ENCODE measurements at regions not wholly inside any gene's neighbourhood (a gene's known extent, or its start where the extent isn't known, plus 50 kb on each side); places are given as distances from the start of the nearest gene placed in this dataset.
"Not testable (repeated sequence)": the region's sequence is repeated elsewhere in the genome, so short reads cannot be mapped to it uniquely, and the experiment has no call there.

DNA sequence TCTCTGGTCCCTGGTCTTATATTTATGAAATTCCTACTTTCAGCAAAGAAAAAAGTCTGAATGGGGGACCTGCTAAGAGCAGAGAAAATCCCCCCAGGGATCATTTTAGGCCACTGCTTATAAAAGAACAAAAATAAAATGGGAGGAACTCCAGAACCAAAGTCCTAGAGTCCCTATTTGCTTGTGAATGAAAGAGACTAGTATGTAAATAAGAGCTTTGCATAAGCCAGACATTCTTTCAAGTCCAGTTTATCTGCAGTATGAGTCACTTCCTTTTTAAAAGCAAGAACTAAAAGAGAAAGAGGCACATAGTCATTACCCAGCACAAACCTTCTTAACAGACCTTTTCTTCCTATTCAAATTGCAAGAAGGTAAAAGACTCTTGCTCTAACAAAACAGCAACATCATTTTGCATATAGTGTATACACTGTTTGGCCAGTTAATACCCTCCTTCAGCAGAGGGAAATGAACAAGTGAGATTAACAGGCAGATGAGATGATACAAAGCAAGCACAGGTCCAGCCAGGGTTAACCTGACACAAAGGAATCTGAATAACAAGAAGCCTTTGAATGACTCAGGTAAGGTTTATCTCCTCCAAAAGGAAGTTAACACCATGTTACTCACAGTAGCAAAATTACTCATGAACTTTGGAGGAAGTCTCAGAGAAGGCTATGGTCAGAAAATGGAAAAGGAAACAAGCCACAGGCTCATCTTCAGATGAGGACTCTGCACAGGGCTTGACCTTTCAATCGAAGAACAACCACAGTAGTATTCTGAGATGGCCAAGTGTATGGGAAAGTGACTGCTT, 87.3 kb downstream of the PHLDA1 start:
- peak; percentile 92 for DNase-seq (ENCODE audit: low read depth, low spot score)

DNA sequence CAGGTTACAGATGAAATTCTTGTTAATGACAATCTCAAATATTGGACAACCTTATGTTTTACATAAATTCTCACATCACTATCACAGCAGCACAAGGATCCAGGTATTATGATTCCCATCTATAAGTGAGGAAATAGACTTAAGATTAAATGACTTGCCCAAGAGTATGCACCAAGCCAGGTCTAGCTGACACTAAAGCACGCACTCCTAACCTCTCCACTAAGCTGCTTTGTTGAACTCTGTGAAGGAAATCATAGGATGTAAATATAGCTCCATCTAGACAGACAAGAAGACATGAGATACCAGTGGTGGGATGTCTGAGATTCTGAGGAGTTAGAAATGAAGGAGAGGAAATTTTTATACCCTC, 87.9 kb downstream of the PHLDA1 start:
- no peak for DNase-seq (ENCODE audit: low read depth, low spot score)

DNA sequence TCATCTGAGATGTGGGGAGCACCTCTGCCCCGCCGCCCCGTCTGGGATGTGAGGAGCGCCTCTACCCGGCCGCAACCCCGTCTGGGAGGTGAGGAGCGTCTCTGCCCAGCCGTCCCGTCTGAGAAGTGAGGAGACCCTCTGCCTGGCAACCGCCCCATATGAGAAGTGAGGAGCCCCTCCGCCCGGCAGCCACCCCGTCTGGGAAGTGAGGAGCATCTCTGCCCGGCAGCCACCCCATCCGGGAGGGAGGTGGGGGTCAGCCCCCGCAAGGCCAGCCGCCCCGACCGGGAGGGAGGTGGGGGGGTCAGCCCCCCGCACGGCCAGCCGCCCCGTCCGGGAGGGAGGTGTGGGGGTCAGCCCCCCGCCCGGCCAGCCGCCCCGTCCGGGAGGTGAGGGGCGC, 89.9 kb downstream of the PHLDA1 start:
- not testable (repeated sequence) for DNase-seq (ENCODE audit: low read depth, low spot score)

DNA sequence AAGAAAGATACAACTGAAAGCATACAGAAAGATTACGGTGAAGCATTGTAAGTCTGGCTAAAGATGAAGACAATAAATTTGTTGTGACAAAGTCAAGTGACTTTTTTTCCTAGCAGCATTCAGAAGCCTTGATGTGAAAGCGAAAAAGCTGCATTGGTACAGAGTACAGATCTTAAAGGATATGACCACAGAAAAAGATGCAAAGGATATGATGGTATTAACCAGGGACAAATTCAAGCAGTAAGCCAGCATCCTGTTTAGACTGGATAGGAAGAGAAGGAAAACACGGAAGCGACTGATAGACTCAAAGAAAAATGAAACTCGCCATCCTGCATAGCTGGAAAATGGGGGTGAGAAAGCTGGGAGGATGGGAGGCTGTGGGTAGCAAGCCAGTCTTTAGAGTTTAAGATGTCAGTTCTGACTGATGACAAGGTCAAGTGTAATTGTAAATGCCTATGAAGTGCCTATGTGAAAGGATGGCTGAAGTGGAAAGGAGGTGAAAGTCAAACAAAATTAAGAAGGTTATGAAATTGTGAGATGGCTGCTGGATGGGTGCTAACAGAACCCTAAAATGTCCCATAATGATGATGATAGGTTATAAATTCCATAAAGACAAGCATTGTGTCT, 92.4 kb downstream of the PHLDA1 start:
- DNase-seq (ENCODE audit: low read depth, low spot score): no peak

DNA sequence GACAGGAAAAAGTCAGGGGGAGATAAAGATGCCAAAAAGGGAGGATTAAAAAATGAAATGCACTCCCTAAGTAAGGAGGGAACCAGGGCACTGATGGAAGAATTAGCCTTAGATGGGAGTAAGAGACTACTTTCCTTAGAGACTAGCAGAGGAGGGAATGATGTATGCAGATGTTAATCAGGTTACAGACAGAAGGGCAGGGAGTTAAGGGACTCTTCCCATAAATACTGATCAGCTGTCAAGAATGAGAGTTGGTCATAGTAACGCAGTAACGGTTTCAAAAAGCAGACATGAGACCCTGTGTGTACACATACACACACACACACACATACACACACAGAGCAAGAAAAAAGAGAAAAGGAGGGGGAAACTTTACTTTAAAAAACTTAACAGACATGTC, 93.4 kb downstream of the PHLDA1 start:
- no peak for DNase-seq (ENCODE audit: low read depth, low spot score)

DNA sequence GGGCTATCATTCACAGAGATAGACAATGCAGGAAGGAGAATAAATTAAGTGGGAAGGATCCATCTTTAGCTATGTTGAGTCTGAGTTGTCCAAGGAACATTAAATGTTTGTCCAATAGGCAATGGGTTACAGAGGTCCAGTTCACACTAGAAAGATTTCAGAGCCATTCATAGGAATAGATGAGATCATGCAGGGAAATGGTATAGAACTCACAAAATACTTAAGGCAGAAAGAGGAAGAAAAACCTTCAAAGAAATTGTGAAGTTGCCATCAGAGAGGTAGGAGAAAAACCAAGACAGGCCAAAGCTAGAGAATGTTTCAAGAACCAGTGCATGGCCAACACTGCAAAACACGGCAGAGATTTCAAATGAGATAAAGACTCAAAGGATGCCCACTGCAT, 94.1 kb downstream of the PHLDA1 start:
- no peak for DNase-seq (ENCODE audit: low read depth, low spot score)

DNA sequence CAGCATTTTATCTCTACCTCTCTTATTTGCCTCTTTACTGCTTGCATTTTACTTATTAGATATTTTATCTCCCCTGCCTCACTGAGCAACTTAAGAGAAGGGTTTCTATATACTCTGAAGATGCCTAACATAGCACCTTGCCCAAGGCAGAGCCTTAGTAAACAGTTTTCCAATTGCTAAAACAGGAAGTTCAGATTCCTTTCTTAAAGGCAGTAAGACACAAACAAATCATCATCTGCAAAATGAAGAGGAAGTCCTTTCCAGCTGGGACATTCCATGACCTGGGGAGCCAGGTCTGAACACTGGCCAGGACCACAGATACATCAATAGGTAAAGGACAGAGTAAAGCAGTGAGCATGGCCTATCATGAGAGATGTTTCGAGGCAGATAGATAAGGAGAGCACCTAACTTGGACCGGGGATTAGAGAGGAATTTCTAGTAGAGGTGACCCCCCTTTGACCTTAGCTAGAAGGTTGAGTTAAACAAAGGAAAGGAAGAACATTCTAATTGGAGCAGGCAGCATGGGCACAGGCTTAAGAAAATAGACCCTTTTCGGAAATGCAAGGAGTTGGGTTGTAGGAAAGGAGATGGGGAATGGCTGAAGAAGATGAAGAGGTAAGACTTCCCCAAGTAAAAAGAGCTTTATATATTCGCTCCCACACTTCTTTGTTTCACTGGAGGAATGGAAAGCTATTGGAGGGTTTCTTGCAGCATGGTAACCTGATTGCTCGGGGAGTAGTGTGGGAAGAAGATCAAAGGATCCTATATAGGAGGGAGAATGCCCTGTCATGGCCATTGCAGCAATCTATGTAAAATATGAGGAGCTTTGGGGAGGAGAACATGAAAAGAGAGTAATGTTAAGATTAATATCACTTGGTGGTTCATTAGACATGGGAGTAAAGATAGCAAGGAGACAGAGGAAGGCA, 94.8 kb downstream of the PHLDA1 start:
- DNase-seq (ENCODE audit: low read depth, low spot score): no peak

DNA sequence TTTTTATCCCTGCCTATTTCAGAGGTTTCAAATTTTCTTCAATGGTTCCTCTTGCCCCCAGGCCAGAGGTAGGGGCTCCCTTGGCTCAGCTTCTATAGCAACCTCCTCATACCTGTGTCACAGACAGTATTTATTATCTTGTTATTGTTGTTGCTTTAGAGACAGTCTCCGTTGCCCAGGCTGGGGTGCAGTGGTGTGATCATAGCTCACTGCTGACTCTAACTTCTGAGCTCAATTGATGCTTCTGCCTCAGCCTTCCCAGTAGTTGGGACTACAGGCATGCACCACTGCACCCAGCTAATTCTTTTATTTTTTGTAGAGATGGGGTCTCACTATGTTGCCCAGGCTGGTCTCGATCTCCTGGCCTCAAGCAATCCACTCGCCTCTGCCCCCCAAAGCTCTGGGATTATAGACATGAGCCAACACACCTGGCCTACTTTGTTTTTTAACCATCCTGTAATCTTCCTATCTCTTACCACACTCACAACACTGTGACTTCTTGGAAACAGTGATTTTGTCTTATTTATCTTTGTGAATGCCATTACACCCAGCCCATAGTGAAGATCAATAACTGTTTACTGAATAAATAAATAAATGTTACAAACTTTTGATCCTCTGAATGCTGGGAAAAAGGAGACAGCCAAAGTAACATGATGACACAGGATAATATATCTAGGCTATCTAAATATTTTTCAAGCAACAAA, 95.9 kb downstream of the PHLDA1 start:
- DNase-seq (ENCODE audit: low read depth, low spot score): no peak

DNA sequence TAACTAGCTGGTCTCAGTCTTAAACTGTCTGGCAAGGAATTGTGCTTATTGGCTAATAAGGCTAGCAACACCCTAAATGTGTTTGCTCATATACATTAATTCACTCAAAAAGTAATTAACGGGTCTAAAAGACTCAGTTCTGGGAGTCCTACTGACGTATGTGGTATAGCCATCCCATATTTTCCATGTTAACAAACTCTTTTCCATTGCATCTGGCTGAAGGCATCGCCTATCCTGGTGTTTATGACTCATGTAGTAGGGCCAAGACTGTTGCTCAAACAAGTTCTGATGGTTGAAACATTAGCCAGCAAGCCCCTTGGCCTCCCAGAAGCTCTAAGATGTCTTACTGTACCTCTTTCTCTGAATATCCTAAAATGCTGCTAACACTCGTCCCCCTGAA, 98.5 kb downstream of the PHLDA1 start:
- no peak for DNase-seq (ENCODE audit: low read depth, low spot score)

DNA sequence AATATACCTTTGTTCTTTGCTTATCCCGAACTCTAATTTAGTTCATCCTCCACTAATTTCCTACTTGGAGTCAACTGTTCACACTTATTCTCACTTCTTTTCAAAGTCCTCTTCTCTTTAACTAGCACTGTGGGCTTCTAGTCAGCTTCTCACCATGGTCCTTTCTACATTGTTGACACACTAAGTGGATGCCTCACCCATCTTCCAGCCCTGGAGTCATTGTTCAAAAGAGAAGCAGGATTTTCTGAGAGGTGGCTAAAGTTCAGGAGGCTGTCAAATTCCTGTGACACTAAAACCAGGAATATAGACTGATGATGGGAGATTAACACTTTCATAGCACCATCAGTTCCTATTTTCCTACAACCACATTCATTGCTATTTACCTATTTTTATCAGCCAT, 99.3 kb downstream of the PHLDA1 start:
- DNase-seq (ENCODE audit: low read depth, low spot score): no peak

DNA sequence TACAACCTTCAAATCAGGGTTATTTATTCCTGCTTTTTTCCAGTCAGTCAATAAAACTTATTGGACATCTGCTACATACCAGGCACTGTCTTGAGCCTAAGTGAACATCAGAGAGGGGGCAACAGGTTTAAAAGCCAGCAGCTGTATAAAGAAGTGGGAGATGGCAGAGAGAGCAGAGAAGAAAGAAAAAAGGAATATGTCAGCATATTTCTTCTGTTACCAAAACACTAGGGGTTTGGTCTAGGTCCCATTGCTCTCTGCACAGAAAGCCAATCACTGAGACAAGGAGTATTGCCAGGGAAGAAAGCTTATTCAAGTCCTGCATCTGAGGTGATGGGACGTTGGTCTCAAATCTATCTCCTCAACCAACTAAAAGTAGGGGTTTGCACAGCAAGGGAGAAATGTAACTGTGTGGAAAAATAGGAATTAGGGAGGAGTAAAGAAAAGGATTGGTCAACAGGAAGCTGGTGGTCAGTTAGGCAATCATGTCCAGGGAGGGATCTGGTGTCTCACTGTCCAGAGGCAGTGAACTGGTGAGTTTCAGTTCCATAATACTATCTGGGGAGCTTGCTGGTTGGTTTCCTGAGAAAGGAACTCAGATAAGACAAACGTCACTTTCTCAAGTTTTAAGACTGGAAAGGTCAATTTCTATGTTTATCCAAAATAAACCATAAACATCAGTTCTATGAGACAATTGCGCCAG, 107.5 kb downstream of the PHLDA1 start:
- DNase-seq (ENCODE audit: low read depth, low spot score): no peak

DNA sequence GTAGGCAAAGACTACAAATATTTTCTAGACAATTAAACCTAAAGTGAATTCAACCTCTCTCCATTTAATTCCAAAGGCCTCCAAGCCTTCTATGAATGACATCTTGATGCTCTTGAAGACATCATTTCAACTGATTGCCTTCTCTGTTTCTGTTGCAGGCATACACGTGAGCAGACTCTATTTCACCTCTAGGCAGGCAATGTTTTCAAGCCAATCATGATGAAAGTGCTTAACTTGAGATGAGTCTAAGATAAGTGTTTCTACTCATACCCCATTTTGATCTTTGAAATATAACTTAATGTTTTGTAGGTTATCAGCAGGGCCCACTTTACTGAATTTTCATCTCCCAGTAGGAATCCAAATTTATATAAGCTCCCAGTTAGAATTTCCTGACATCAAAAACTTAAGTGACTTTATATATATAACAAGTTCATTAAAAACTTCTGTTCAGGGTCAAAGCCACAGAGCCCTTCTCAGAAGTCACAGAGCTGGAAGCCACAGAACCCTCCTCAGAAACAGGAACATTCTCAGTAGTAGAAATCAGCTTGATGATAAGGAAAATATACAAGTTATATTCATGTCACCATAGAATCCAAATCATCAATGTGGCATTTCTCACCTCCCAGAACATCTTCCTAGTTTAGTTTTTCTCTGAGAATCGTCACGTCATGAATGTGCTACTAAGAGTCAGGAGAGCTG, 108.5 kb downstream of the PHLDA1 start:
- no peak for DNase-seq (ENCODE audit: low read depth, low spot score)

DNA sequence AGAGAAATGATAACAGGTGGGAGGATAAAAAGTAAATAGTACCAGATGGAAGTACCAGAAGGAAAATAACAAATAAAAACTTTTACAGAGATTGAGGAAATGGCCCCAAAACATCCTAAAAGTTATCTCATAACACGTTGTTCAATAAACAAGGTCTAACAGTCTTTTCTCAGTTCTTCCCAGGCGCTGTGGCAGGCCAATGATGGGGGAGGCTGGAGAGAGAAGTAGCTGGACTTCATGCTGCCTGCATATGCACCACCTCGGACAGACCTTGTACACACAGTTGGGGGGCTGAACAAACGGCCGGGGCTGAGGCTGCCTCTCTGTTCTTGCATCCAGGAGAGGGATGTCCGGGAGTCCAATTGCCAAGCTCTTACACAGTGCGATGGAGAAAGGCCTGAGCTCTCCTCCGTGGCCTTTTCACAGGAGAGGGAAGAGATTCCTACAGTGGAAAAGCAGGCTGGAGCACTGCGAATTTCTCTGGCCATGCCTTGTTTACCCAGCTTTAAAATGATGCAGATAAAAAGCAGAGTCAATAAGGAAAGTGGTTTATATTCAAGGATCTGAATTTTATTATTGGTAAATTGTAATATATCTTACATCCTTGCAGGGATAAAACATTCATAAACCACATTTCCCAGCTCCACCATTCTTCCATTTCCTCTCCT, 109.8 kb downstream of the PHLDA1 start:
- no peak for DNase-seq (ENCODE audit: low read depth, low spot score)

DNA sequence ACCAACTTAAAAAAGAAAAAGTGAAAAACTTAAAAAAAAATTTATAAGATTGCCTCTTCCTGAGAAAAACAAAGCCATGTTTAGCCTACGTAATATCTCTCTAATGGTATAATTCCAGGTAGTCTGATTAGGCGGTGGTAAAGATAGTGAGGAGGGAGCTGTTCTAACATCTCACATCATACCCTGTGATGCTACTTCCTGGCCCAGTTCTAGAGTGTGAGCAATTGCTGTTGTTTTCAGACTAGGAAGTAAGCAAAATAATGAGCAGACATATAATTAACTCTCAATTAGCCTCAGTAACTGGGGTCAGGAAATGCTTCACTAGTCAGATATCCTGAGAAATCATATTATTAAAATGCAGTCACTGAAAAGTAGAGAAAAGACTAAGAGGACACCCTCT, 113.9 kb downstream of the PHLDA1 start:
- DNase-seq (ENCODE audit: low read depth, low spot score): no peak

DNA sequence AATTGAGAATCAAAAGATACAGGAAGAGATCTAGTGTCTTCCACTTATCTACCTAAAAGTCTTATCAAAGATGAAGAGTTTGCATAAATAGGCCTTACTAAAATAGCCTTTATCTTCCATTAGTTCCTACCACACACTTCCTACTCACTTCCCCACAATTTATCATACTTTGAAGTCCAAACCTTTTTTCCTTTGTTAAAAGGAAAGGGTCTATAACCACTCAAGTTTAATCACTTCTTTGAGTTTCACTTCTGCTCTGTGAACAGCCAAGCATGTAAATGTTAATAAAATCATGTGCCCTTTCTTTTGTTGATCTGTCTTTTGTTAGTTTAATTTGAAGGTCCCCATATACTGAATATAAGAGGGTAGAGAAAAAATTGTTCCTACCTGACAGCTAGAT, 114.5 kb downstream of the PHLDA1 start:
- DNase-seq (ENCODE audit: low read depth, low spot score): no peak

DNA sequence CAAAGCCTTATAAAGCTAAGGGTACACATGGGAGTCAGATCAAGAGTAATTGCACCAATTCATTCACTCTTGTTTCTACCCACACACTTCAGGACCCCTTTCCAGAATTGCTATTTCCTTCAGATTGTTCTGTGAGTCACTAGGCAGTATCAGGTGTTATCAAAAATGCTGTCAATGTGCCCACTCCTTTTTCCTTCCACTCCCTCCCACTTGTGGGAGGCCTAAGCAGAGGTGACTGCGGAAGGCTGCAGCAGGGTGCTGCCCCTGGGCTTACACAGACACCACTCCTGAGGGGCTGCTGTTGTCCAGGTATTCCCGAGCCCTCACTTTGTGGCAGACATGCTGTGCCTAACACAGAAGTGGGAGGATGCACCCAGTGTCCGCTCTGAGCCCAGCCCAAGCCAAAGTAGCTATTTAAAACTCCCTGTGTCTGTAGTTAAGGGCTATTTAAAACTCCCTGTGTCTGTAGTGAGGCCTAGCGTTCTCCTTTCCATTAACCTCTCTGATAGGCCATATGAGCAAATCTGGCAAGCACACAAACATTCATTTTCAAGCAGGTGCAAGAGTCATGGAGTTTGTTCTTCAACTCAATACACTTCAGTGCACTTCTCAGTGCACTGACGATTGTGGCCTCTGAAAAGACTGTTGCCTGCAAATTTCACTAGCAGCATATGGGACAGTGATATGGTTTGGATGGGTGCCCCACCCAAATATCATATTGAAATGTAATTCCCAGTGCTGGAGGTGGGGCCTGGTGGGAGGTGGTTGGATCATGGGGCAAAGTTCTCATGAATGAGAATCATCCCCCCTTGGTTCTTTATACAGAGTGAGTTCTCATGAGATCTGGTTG, 117.8 kb downstream of the PHLDA1 start:
- no peak for DNase-seq (ENCODE audit: low read depth, low spot score)

DNA sequence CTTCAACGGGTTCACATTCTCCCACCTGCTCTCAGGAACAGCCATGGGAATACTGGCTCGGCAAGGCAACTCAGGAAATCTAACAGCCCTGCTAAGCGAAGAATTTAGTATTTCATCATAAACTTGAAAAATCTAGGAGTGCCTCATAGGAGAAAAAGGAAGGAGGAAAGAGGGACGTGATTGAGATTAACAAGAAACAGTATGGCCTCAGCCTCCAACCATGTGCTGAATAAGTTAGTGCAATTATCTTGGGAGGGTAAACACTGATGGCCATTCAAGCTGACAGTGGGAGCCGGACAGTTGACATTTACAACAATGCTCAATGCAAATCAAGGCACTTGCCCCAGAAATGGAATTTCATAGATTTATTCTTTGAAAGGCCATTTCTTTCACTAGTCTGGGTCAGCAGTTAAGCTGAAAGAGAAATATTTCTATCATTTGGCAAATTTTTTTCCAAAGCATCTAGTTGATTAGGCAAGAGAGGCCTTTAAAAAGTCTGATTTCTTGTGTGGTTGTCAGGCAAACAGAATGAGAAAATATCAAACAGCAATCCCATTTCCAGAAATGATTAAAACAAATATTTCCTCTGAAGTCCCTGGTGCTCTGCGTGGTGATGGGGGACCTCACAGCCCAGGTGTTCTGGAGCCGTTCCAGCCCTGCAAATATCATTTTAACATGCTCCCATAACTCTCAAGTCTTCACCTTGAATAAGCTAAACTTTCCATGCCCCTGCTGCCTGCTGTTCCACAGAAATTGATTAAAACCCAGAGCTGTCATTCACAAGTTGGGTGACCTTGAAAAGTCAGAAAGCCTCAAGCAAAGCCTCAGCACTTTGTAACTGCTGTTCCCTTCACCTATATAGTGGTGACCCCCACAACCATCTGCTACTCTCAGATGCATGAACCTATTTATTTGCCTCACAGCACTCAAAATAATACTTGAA, 121.6 kb downstream of the PHLDA1 start:
- DNase-seq (ENCODE audit: low read depth, low spot score): no peak
